NB4 (cell line): ENCODE measurements at regions not wholly inside any gene's neighbourhood (a gene's known extent, or its start where the extent isn't known, plus 50 kb on each side); places are given as distances from the start of the nearest gene placed in this dataset.

Experiments
- CTCF ChIP-seq: IDR thresholded peaks from one replicate; pipeline ENCODE4 v1.5.1; 2012; ENCODE audit warnings: low read depth, low read length
- MAX ChIP-seq: IDR thresholded peaks from 2 replicates; pipeline ENCODE4 v1.6.1; 2011; ENCODE audit warnings: low read depth, low read length
- POLR2A ChIP-seq: IDR thresholded peaks from 2 replicates; pipeline ENCODE4 v1.6.1; 2011; ENCODE audit warnings: mild to moderate bottlenecking; ENCODE audit not compliant: insufficient read length; ENCODE audit errors: extremely low read depth

GRCh38 chr3:144652573-144652972, 681.0 kb downstream of the DIPK2A start:
- TF ChIP-seq CTCF, result no peak
- TF ChIP-seq POLR2A, result no peak
- TF ChIP-seq MAX, result no peak
